Hepatocyte (in vitro differentiated cells): ENCODE measurements at regions not wholly inside any gene's neighbourhood (a gene's known extent, or its start where the extent isn't known, plus 50 kb on each side); places are given as distances from the start of the nearest gene placed in this dataset.

ENCODE experiments used
- EZH2 ChIP-seq: fragments of 200-600 bp; sonication (generic); IDR thresholded peaks from 2 replicates; pipeline ENCODE4 v1.6.1; 2016; ENCODE audit warnings: antibody characterized with exemption, mild to moderate bottlenecking, borderline replicate concordance
- EZH2phosphoT487 ChIP-seq: fragments of 200-600 bp; sonication (generic); IDR thresholded peaks from one replicate; pipeline ENCODE4 v1.6.1; 2018; ENCODE audit warnings: antibody characterized with exemption, mild to moderate bottlenecking, low read depth, moderate library complexity; ENCODE audit not compliant: unreplicated experiment, severe bottlenecking
- TF ChIP-seq, protein P1 (sequence below): fragments of 200-600 bp; sonication (generic); IDR thresholded peaks from 2 replicates; pipeline ENCODE4 v1.5.1; 2016; ENCODE audit warnings: antibody characterized with exemption, mild to moderate bottlenecking; ENCODE audit not compliant: poor library complexity

GRCh38 chr20:54345821-54346220 lies 129.6 kb upstream of the DOK5 start:
- TF ChIP-seq EZH2 (no peak), EZH2phosphoT487 (no peak)
- TF ChIP-seq, protein P1, sequence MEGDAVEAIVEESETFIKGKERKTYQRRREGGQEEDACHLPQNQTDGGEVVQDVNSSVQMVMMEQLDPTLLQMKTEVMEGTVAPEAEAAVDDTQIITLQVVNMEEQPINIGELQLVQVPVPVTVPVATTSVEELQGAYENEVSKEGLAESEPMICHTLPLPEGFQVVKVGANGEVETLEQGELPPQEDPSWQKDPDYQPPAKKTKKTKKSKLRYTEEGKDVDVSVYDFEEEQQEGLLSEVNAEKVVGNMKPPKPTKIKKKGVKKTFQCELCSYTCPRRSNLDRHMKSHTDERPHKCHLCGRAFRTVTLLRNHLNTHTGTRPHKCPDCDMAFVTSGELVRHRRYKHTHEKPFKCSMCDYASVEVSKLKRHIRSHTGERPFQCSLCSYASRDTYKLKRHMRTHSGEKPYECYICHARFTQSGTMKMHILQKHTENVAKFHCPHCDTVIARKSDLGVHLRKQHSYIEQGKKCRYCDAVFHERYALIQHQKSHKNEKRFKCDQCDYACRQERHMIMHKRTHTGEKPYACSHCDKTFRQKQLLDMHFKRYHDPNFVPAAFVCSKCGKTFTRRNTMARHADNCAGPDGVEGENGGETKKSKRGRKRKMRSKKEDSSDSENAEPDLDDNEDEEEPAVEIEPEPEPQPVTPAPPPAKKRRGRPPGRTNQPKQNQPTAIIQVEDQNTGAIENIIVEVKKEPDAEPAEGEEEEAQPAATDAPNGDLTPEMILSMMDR = no peak
